GM21360 (cell line): ENCODE measurements at regions not wholly inside any gene's neighbourhood (a gene's known extent, or its start where the extent isn't known, plus 50 kb on each side); places are given as distances from the start of the nearest gene placed in this dataset.
"Not testable (repeated sequence)": the region's sequence is repeated elsewhere in the genome, so short reads cannot be mapped to it uniquely, and the experiment has no call there.

Experiments used
- ATAC-seq: cut with Tn5 transposase; IDR thresholded peaks from one replicate; pipeline ENCODE4 v1.9.1; 2021; ENCODE audit warnings: mild to moderate bottlenecking, moderate library complexity; ENCODE audit not compliant: unreplicated experiment

GRCh38 chr6:68239034-68239433 is 396.0 kb upstream of the ADGRB3 start:
- ATAC-seq, result no peak

DNA sequence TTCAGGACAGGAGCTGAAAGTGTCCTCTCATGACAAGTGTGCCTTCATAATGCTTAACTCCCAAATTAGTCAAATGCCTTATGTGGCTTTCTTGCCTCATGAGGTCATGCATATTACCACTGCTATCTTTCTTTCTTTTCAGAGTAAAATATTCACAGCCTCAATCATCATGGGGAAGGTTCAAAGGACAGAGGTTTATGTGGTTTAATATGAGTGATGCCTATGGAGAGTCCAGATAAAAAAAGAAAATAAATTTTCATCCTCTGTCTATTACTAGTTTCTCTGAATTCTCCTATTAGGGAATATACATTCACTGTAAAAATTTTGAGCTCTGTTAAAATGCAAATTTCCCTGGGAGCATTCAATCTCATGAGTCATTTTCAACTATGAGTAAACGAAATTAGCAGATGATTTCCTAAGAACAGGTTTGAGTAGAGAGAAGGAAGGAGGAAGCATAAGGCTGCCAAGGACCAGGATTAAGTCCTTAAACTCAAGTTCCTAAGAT is 396.9 kb upstream of the ADGRB3 start:
- no peak for ATAC-seq

DNA sequence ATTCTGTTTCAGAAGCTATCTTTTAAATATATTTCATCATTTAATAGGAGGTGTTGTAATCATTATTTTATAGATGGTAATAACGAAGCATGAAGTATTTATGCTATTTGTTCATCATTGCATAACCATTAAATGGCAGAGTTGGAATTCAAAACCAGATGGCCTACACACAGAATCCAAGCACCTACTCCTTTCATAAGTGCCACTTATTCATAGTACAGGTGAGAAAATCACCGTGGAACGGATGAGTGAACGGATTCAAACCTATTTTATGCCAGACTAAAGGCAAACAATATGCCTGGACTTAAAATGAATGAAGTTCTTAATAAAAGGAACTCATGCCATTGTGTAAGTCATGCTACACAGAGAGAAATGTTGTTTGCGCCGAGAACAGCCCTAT is 397.9 kb upstream of the ADGRB3 start:
- no peak for ATAC-seq

DNA sequence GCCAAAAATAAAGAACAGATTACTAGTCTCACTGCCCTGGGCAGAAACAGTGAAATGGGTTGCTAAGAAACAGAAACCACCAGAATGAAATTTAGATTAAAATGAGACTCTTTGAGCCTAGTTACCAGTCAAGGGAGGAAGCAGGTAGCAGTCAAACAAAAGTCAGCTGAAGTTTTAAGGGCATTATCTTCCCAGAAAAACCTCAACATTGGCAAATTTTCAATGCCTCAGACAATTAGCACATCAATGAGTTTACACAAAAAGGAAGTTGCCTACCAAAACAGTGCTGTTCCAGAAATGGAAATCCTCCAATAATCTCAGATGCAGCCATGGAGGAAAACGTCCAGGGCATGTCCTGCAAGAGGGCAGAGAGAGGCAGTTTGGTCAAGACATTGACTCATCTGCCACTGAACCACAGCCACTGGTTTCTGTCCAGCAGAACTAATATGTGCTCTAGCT is 399.7 kb upstream of the ADGRB3 start:
- no peak for ATAC-seq

DNA sequence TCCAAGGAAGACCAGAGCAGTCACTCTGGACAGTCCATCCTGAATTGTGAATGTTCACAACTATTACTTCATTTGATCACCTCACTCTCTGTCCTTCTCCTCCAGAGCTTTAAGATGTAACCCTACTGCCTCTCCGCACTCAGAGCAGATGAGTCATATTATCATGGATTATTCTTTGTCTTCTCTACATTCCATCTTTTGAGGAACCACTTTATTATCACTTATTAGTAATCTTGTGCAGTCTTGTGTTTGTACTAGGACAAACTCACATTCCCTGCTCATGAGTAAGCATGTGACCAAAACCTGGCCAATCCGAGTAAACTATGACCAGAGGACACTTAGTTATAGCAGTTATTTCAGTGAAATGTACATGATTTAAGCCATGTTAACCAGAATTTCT is 401.5 kb upstream of the ADGRB3 start:
- ATAC-seq, result no peak

DNA sequence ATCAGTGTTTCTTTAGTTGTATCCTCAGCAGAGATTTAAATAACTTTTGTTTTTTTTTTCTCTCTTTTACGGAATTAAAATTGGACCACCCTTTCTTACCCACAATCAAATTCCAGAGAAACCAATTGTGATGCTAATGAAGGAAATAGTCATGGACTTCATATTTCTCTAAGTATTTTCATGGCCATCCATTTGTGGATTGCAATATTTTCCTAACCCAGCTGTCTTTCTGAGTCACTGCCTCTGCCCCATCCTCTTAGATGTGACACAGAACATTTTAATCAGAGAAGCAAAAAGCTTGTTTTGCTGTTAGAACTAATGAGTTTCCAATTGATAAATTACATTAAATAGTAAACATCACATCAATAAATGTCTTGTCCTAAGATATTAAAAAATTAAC is 405.5 kb upstream of the ADGRB3 start:
- ATAC-seq, result no peak

DNA sequence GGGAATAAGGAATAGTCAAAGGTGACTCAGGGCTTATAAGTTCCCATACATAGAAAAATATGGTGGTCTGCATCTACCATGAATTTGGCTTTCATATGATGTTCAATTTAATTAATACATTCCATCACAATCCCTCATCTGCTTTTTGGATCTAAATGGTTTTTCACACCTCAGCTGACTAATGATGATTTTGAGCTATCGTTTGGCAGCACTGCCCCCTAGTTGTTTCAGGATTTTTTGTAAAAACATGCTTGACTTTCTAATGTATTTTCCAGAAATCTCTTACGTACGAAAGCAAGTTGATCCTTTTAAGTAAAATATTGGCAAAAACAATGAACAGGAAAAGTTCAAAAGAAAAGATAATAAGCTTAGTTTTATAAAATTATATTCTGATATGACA is 408.6 kb upstream of the ADGRB3 start:
- no peak for ATAC-seq

DNA sequence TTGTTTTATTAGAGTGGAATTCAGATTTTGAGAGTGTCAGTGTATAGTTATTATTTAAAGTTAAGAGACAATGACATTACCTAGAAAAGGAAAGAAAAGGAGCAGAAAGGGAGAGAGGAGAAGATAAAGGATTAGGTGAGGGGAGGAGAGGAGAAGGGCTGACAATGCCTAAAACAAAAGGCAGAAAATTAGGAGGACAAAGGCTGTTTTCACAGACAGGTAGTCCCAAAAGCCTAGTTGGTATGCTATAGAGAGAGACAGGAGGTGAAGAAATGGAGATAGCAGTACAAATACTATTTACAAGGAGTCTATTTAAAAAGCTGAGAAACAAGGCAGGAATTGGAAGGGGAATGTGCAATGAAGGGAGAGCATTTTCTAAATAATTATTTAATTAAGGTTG is 409.4 kb upstream of the ADGRB3 start:
- ATAC-seq, result no peak

GRCh38 chr6:68211242-68211795 is 423.8 kb upstream of the ADGRB3 start:
- no peak for ATAC-seq

DNA sequence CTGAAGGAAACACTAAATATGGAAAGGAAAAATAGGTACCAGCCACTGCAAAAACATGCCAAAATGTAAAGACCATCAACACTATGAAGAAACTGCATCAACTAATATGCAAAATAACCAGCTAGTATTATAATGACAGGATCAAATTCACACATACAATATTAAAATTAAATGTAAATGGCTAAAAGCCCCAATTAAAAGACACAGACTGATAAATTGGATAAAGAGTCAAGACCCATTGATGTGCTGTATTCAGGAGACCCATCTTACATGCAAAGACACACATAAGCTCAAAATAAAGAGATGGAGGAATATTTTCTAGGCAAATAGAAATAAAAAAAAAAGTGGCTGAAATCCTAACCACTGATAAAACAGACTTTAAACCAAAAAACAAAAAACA is 427.5 kb upstream of the ADGRB3 start:
- ATAC-seq, result not testable (repeated sequence)

GRCh38 chr6:68200929-68201328 is 434.2 kb upstream of the ADGRB3 start:
- ATAC-seq, result no peak

- no peak for ATAC-seq
Observed at GRCh38 chr6:68197356-68197755, 437.7 kb upstream of the ADGRB3 start.

GRCh38 chr6:68196645-68197044 is 438.4 kb upstream of the ADGRB3 start:
- ATAC-seq, result peak; percentile 69

DNA sequence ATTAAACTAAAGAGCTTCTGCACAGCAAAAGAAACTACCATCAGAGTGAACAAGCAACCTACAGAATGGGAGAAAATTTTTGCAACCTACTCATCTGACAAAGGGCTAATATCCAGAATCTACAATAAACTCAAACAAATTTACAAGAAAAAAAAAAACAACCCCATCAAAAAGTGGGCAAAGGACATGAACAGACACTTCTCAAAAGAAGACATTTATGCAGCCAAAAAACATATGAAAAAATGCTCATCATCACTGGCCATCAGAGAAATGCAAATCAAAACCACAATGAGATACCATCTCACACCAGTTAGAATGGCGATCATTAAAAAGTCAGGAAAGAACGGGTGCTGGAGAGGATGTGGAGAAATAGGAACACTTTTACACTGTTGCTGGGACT is 439.3 kb upstream of the ADGRB3 start:
- not testable (repeated sequence) for ATAC-seq

- no peak for ATAC-seq
Observed at GRCh38 chr6:68194846-68195478, 440.1 kb upstream of the ADGRB3 start.

DNA sequence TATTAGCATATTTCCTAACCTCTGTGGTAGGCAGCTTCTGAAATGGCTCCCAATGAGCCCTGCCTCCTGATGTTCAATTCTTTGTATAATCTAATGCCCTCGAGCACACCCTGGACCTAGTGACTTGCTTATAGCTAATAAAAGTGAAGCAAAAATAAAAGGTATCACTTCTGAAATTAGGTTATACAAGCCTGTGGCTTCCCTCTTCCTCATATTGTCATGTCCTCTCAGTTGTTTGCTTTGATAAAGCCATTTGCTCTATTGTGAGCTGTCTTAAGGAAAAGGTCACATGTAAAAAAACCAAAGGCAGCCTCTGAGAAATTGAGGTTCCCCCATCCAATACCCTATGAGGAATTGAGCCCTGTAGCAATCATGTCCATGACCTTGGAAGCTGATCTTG is 442.1 kb upstream of the ADGRB3 start:
- peak; percentile 65 for ATAC-seq

DNA sequence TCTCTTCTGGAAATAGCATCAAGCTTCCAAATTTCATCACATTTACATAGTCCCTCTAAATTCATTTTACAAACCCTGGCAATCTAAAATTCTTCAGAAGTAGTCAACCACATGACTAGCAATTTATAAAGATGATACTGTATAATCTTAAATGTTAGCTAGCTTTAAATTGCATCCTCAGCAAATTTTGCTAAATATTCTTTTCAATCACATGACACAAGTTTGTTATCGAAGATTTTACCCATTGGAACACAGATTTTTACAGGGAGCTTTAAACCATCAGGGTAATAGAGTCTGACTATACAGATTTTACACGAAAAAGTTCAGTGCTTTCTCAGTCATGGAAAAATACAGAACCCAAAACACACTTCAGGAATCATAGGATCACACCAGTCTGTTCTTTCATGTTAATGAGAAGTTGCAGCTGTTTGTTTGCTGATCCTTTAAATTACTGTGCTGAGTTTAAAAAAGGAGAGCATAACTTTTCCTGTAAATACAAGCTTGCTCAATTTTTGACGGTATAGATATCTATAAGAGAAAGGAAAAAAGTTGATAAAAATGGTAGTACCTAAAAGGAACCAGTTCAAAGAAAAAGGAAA is 445.8 kb upstream of the ADGRB3 start:
- ATAC-seq, result no peak

DNA sequence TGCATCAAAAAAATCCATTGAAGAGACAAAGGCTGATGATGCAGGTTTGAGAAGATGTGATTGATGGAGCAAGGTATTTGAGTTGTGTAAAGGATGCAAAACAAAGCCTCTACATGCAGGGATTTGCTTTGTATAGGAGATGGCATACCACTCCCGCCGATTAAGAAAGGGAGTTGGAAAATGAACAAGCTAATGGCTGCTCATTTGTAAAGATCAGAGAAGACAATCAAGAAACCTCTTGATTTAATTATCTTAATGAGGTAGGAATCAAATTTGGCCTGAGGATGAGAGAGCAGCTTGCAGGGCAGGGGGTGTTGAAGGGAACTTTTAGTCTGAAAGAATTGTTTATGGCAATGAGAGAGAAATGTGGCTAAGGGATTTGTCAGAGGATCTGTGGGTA is 448.2 kb upstream of the ADGRB3 start:
- no peak for ATAC-seq

DNA sequence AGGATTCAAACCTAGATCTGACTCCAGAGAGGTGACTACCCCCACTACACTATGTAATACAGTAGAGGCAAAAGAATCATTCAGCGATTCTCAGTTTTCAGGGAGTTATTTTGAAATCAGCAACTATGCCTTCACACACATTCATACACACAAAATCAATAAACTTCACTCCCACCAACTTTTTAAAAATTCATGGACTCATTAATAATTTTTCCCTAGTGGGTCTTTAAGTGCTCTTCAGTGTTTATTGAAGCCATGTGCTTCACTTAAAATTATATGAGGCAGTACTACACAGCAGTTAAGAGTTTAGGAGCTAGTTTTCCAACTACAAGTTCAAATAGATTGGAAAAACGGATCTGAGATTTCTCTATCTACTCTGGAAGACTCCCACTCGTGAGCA is 452.7 kb upstream of the ADGRB3 start:
- no peak for ATAC-seq

DNA sequence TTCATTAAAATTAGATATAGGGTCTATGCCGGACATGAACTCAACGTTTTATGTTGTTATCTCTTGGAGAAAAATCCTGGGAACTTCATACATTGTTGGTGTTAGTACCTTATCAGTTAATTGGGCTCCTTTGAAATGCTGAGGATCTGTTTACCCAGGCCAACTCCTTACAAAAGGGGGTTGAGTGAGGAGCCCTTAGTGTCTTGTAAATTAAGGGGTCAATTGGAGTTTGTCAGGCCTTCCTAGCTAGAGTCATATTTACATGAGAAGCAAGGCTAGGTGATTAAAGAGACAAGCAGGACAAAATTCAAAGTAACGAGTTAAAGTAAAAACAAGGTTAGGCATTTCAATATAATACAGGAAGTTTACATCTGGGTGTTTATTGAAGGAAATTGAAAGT is 454.1 kb upstream of the ADGRB3 start:
- not testable (repeated sequence) for ATAC-seq

DNA sequence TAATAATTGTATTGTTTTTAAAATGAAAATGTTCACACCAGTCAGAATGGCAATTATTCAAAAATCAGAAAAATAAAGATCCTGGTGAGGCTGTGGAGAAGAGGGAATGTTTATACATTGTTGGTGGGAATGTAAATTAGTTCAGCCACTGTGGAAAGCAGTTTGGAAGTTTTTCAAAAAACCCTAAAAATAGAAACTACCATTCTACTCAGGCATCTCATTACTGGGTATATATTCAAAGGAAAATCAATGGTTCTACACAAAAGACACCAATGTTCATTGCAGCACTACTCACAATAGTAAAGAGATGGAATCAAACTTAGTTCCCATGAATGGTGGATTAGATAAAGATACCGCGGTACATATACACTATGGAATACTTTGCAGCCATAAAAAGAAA is 461.5 kb upstream of the ADGRB3 start:
- ATAC-seq, result no peak

- no peak for ATAC-seq
Observed at GRCh38 chr6:68169922-68170321, 465.2 kb upstream of the ADGRB3 start.
